Keratinocyte (primary cell): ENCODE measurements at regions not wholly inside any gene's neighbourhood (a gene's known extent, or its start where the extent isn't known, plus 50 kb on each side); places are given as distances from the start of the nearest gene placed in this dataset.

Experiments used
- DNase-seq: peaks from one replicate; pipeline ENCODE4 v3.0.0-alpha.2; 2011; ENCODE audit warnings: low read depth, missing footprints, low spot score
- FAIRE-seq: peaks from 2 replicates; lab custom pipeline; 2011; peaks lifted over from hg19 to GRCh38; lab: Jason Lieb, UNC
- H2AFZ ChIP-seq: 2 replicates; pipeline ENCODE4 v1.6.0; 2012; ENCODE audit warnings: low read length, control low read depth, inconsistent platforms; ENCODE audit not compliant: control insufficient read depth
- H3K27ac ChIP-seq: 2 replicates; pipeline ENCODE4 v1.5.1; 2011; ENCODE audit warnings: low read length; ENCODE audit not compliant: control insufficient read depth, insufficient read depth
- H3K27me3 ChIP-seq: 3 replicates; pipeline ENCODE4 v1.6.0; 2011; ENCODE audit warnings: low read length; ENCODE audit not compliant: control insufficient read depth, insufficient read depth; ENCODE audit errors: extremely low read depth
- H3K36me3 ChIP-seq, 2 experiments: 2 replicates in 1 of 2; 3 replicates in 1 of 2; pipeline ENCODE4 v1.5.1; 2011; ENCODE audit warnings: low read length in 2 of 2, mild to moderate bottlenecking in 1 of 2; ENCODE audit not compliant: control insufficient read depth in 2 of 2, insufficient read depth in 2 of 2; ENCODE audit errors: extremely low read depth in 1 of 2
- H3K4me1 ChIP-seq: 3 replicates; pipeline ENCODE4 v1.5.1; 2011; ENCODE audit warnings: low read length; ENCODE audit not compliant: control insufficient read depth, insufficient read depth; ENCODE audit errors: extremely low read depth
- H3K4me2 ChIP-seq: 3 replicates; pipeline ENCODE4 v1.6.0; 2011; ENCODE audit warnings: low read depth, low read length; ENCODE audit not compliant: control insufficient read depth, insufficient read depth; ENCODE audit errors: extremely low read depth
- H3K4me3 ChIP-seq, 3 experiments: fragments of 200-600 bp in 1 of 3; sonication (generic) in 1 of 3; 2 replicates in 2 of 3; 3 replicates in 1 of 3; pipeline ENCODE4 v1.5.1; 2011 to 2016; ENCODE audit warnings: low read length in 3 of 3, mild to moderate bottlenecking in 3 of 3, control low read depth in 2 of 3, inconsistent platforms in 1 of 3, low read depth in 1 of 3, mixed read lengths in 1 of 3, mixed run types in 1 of 3, moderate library complexity in 1 of 3; ENCODE audit not compliant: control insufficient read depth in 2 of 3, insufficient read depth in 2 of 3; ENCODE audit errors: extremely low read depth in 1 of 3
- H3K79me2 ChIP-seq: 2 replicates; pipeline ENCODE4 v1.6.0; 2012; ENCODE audit warnings: low read length; ENCODE audit not compliant: control insufficient read depth, insufficient read depth
- H3K9ac ChIP-seq: 3 replicates; pipeline ENCODE4 v1.6.0; 2011; ENCODE audit warnings: low read length; ENCODE audit not compliant: control insufficient read depth, insufficient read depth; ENCODE audit errors: extremely low read depth
- H3K9me1 ChIP-seq: 3 replicates; pipeline ENCODE4 v1.6.0; 2011; ENCODE audit warnings: low read length; ENCODE audit not compliant: control insufficient read depth, insufficient read depth; ENCODE audit errors: extremely low read depth
- H3K9me3 ChIP-seq: 2 replicates; pipeline ENCODE4 v1.5.1; 2012; ENCODE audit warnings: low read depth, low read length; ENCODE audit not compliant: control insufficient read depth
- H4K20me1 ChIP-seq: 3 replicates; pipeline ENCODE4 v1.6.0; 2011; ENCODE audit warnings: low read length; ENCODE audit not compliant: control insufficient read depth, insufficient read depth; ENCODE audit errors: extremely low read depth
- CTCF ChIP-seq, 3 experiments: IDR thresholded peaks in 1 of 3; conservative IDR thresholded peaks in 1 of 3; optimal IDR thresholded peaks in 1 of 3; 2 replicates in 2 of 3; 3 replicates in 1 of 3; pipeline versions ENCODE3 to v1.5.1; 2011; ENCODE audit warnings: low read length in 3 of 3, mild to moderate bottlenecking in 3 of 3, moderate library complexity in 2 of 3, control low read depth in 1 of 3, inconsistent platforms in 1 of 3; ENCODE audit not compliant: insufficient read depth in 2 of 3; ENCODE audit errors: extremely low read depth in 1 of 3
- EZH2 ChIP-seq: IDR thresholded peaks from one replicate; pipeline ENCODE4 v1.6.1; 2012; ENCODE audit warnings: inconsistent platforms, mild to moderate bottlenecking, low read length, moderate library complexity
- dilution Hi-C: fragments of 300-500 bp; cut with MboI; formaldehyde crosslinking; loops from one replicate; pipeline ENCODE4 v1.7.0; 2020; ENCODE audit warnings: low sequenced_read_pairs; ENCODE audit not compliant: extremely low pct_ligation_motif_present

GRCh38 chr11:87397011-87397865 lies 359.5 kb downstream of the TMEM135 start:
- dilution Hi-C loops = no loop called here
- Histone ChIP-seq H3K36me3 (no peaks in the 10 kb centered on the region), H2AFZ (no peak overlapping the region), H3K4me3 (no peak overlapping the region), H3K4me1 (peaks cover 8% of the 10 kb centered on the region), H3K9me1 (no peaks in the 10 kb centered on the region), H3K9ac (no peak overlapping the region), H4K20me1 (no peaks in the 10 kb centered on the region), H3K27ac (no peak overlapping the region), H3K9me3 (no peaks in the 10 kb centered on the region), H3K4me2 (no peak overlapping the region), H3K27me3 (no peaks in the 10 kb centered on the region), H3K79me2 (no peaks in the 10 kb centered on the region)
- DNase-seq (no peak), FAIRE-seq (no peak)
- no peak for TF ChIP-seq EZH2

- dilution Hi-C loops = no loop called here
- Histone ChIP-seq H3K4me3 (no peak overlapping the region), H3K36me3 (no peaks in the 10 kb centered on the region), H3K27me3 (no peaks in the 10 kb centered on the region), H3K4me1 (peaks cover 8% of the 10 kb centered on the region), H3K27ac (no peak overlapping the region), H3K9ac (no peak overlapping the region), H3K79me2 (no peaks in the 10 kb centered on the region), H4K20me1 (no peaks in the 10 kb centered on the region), H2AFZ (peak overlapping the region; percentile 15), H3K9me3 (no peaks in the 10 kb centered on the region), H3K4me2 (peak overlapping the region; percentile 32), H3K9me1 (no peaks in the 10 kb centered on the region)
- TF ChIP-seq EZH2 = no peak
- TF ChIP-seq CTCF (optimal IDR thresholded peaks at IDR 0.05 in 1 of 3, IDR thresholded peaks at IDR 0.05 in 1 of 3, conservative IDR thresholded peaks at IDR 0.05 in 1 of 3; ENCODE audit: extremely low read depth in 1 of 3, insufficient read depth in 2 of 3, low read length in 3 of 3) = no peak
- FAIRE-seq (no peak), DNase-seq (no peak)
Measured at GRCh38 chr11:87394924-87395323, 357.2 kb downstream of the TMEM135 start.
